GM12878 (cell line): ENCODE measurements at regions not wholly inside any gene's neighbourhood (a gene's known extent, or its start where the extent isn't known, plus 50 kb on each side); places are given as distances from the start of the nearest gene placed in this dataset.

Experiments used
- ATAC-seq: fragments of 200-7000 bp; cut with Tn5 transposase; 3 replicates; pipeline ENCODE4 v1.9.1; 2020; ENCODE audit warnings: mild to moderate bottlenecking, moderate library complexity
- BruUV-seq: library from RNA; stranded (reverse); fragments of 400-500 nt; replicated peaks from 2 replicates; lab custom pipeline; 2021; lab: Mats Ljungman, UMichigan
- CTCF ChIA-PET: fragments of 300-600 bp; sonication (Branson Sonifier 250); formaldehyde crosslinking; extraction: SDS; loops from one replicate; lab custom pipeline; 2021; ENCODE audit warnings: inconsistent platforms; lab: Yijun Ruan, JAX
- POLR2A ChIA-PET: fragments of 350-600 bp; formaldehyde crosslinking; extraction: SDS; loops from one replicate; lab custom pipeline; 2021; ENCODE audit warnings: inconsistent platforms; lab: Charles Lee
- RAD21 ChIA-PET: fragments of 300-600 bp; sonication (Branson Sonifier 250); formaldehyde crosslinking; loops from one replicate; lab custom pipeline; 2023; ENCODE audit warnings: antibody characterized with exemption; ENCODE audit not compliant: unreplicated experiment; lab: Charles Lee
- SMC1A ChIA-PET: fragments of 300-600 bp; sonication (Branson Sonifier 250); formaldehyde crosslinking; loops from one replicate; lab custom pipeline; 2023; ENCODE audit not compliant: unreplicated experiment, uncharacterized antibody; lab: Charles Lee
- DNase-seq: peaks from one replicate; pipeline ENCODE4 v3.0.0-alpha.2; 2011; ENCODE audit warnings: low read depth, low spot score
- FAIRE-seq: peaks from 3 replicates; lab custom pipeline; 2011; peaks lifted over from hg19 to GRCh38; lab: Jason Lieb, UNC
- H2AFZ ChIP-seq: 2 replicates; pipeline ENCODE4 v1.6.0; 2011; ENCODE audit warnings: low read depth, low read length, control low read depth; ENCODE audit not compliant: control insufficient read depth
- H3K27ac ChIP-seq: 2 replicates; pipeline ENCODE4 v1.5.1; 2011; ENCODE audit warnings: control low read depth; ENCODE audit not compliant: control insufficient read depth, insufficient read depth
- H3K27me3 ChIP-seq, 2 experiments: replicated peaks in 1 of 2; 2 replicates each; pipeline versions ENCODE4 v1.6.0 to v1.6.1; 2011; ENCODE audit warnings: low read length in 1 of 2; ENCODE audit not compliant: control insufficient read depth in 2 of 2, insufficient read depth in 2 of 2
- H3K36me3 ChIP-seq, 2 experiments: 2 replicates each; pipeline ENCODE4 v1.5.1; 2011; ENCODE audit warnings: low read length in 1 of 2; ENCODE audit not compliant: control insufficient read depth in 2 of 2, insufficient read depth in 2 of 2
- H3K4me1 ChIP-seq: 2 replicates; pipeline ENCODE4 v1.6.1; 2011; ENCODE audit warnings: mild to moderate bottlenecking, low read length, moderate library complexity, mixed read lengths; ENCODE audit not compliant: control insufficient read depth, insufficient read depth
- H3K4me2 ChIP-seq: 2 replicates; pipeline ENCODE4 v1.6.0; 2011; ENCODE audit warnings: control low read depth; ENCODE audit not compliant: control insufficient read depth, insufficient read depth
- H3K4me3 ChIP-seq: fragments of 200-600 bp; sonication (generic); 2 replicates; pipeline ENCODE4 v1.5.1; 2016
- H3K79me2 ChIP-seq: 2 replicates; pipeline ENCODE4 v1.6.0; 2011; ENCODE audit warnings: low read length; ENCODE audit not compliant: control insufficient read depth, insufficient read depth
- H3K9ac ChIP-seq: 2 replicates; pipeline ENCODE4 v1.8.0; 2011; ENCODE audit warnings: low read length, control low read depth, mixed read lengths; ENCODE audit not compliant: control insufficient read depth, insufficient read depth
- H3K9me3 ChIP-seq: replicated peaks from 3 replicates; pipeline ENCODE4 v1.5.1; 2011; ENCODE audit warnings: mild to moderate bottlenecking, low read length; ENCODE audit not compliant: control insufficient read depth, insufficient read depth
- H4K20me1 ChIP-seq: 2 replicates; pipeline ENCODE4 v1.6.0; 2011; ENCODE audit not compliant: control insufficient read depth, insufficient read depth
- ATF7 ChIP-seq: fragments of 450-650 bp; IDR thresholded peaks from 2 replicates; pipeline ENCODE4 v1.6.1; 2016; ENCODE audit warnings: low read depth, mild to moderate bottlenecking
- BHLHE40 ChIP-seq, 2 experiments: fragments of 450-650 bp in 1 of 2; IDR thresholded peaks; 2 replicates each; pipeline ENCODE4 v1.6.1; 2011 to 2017; ENCODE audit warnings: low read depth in 2 of 2, borderline replicate concordance in 1 of 2, improper control_type of control experiment in 1 of 2, low read length in 1 of 2, mild to moderate bottlenecking in 1 of 2
- DPF2 ChIP-seq: fragments of 450-650 bp; IDR thresholded peaks from 2 replicates; pipeline ENCODE4 v1.6.1; 2017; ENCODE audit warnings: mild to moderate bottlenecking
- ESRRA ChIP-seq: IDR thresholded peaks from 2 replicates; pipeline ENCODE4 v1.6.1; 2012; ENCODE audit warnings: mild to moderate bottlenecking, low read length, improper control_type of control experiment
- ETV6 ChIP-seq, 2 experiments: fragments of 450-650 bp in 1 of 2; IDR thresholded peaks in 1 of 2; conservative IDR thresholded peaks in 1 of 2; 2 replicates each; pipeline ENCODE4 v1.6.1; 2014; ENCODE audit warnings: antibody characterized with exemption in 1 of 2, borderline replicate concordance in 1 of 2, low read depth in 1 of 2, mild to moderate bottlenecking in 1 of 2, moderate library complexity in 1 of 2
- HDAC2 ChIP-seq: fragments of 200-600 bp; sonication (generic); IDR thresholded peaks from 2 replicates; pipeline ENCODE4 v1.6.1; 2017
- MEF2A ChIP-seq: IDR thresholded peaks from 2 replicates; pipeline ENCODE4 v1.6.1; 2011; ENCODE audit warnings: low read depth, mild to moderate bottlenecking, low read length, moderate library complexity; ENCODE audit not compliant: insufficient read depth
- MTA2 ChIP-seq: fragments of 450-650 bp; IDR thresholded peaks from 2 replicates; pipeline ENCODE4 v1.6.1; 2016; ENCODE audit warnings: low read depth, mild to moderate bottlenecking, moderate library complexity
- NBN ChIP-seq: fragments of 450-650 bp; IDR thresholded peaks from 2 replicates; pipeline ENCODE4 v1.6.1; 2016
- NR2F1 ChIP-seq: fragments of 450-650 bp; conservative IDR thresholded peaks from 2 replicates; pipeline ENCODE4 v1.6.1; 2017; ENCODE audit warnings: mild to moderate bottlenecking
- PAX5 ChIP-seq: IDR thresholded peaks from 2 replicates; pipeline ENCODE4 v1.6.1; 2011; ENCODE audit warnings: low read depth, low read length, borderline replicate concordance
- POU2F2 ChIP-seq: IDR thresholded peaks from 3 replicates; pipeline ENCODE4 v1.6.1; 2011; ENCODE audit warnings: low read depth, mild to moderate bottlenecking, low read length, borderline replicate concordance
- RCOR1 ChIP-seq: conservative IDR thresholded peaks from 2 replicates; pipeline ENCODE4 v1.6.1; 2012; ENCODE audit warnings: low read depth, low read length, improper control_type of control experiment
- SUZ12 ChIP-seq: fragments of 200-600 bp; sonication (generic); IDR thresholded peaks from one replicate; pipeline ENCODE4 v1.6.1; 2018; ENCODE audit warnings: antibody characterized with exemption, mild to moderate bottlenecking; ENCODE audit not compliant: unreplicated experiment
- ZBTB11 ChIP-seq: fragments of 450-650 bp; formaldehyde crosslinking; IDR thresholded peaks from 2 replicates; pipeline ENCODE4 v1.5.0; 2022; ENCODE audit warnings: mild to moderate bottlenecking, missing genetic modification characterization
- ZNF217 ChIP-seq: fragments of 450-650 bp; IDR thresholded peaks from 2 replicates; pipeline ENCODE4 v1.6.1; 2017; ENCODE audit warnings: antibody characterized with exemption, mild to moderate bottlenecking
- ZNF274 ChIP-seq: IDR thresholded peaks from one replicate; pipeline ENCODE4 v1.8.0; 2011; ENCODE audit not compliant: insufficient read length, insufficient read depth
- WGBS: methylation state at CpG from one replicate; pipeline ENCODE4 v1.1.6; 2016; ENCODE audit warnings: low lambda C conversion rate; ENCODE audit not compliant: insufficient replicate concordance, insufficient coverage; ENCODE audit errors: missing lambda C conversion rate; 5-methylcytosine and 5-hydroxymethylcytosine counted together
- in situ Hi-C: fragments of 300-500 bp; cut with MboI; formaldehyde crosslinking; loops from 9 replicates; pipeline ENCODE4 v1.14.3; 2018; ENCODE audit warnings: mixed read lengths
- intact Hi-C: fragments of 100-400 bp; cut with micrococcal nuclease; formaldehyde crosslinking; loops from one replicate; pipeline ENCODE4 v1.14.2; 2022; ENCODE audit not compliant: unreplicated experiment
- TF ChIP-seq, protein P1 (sequence below): fragments of 450-650 bp; IDR thresholded peaks from 2 replicates; pipeline ENCODE4 v1.6.1; 2017; ENCODE audit warnings: mild to moderate bottlenecking
- TF ChIP-seq, protein P2 (sequence below): IDR thresholded peaks from 2 replicates; pipeline ENCODE4 v1.6.1; 2012; ENCODE audit warnings: low read length, inconsistent platforms

DNA sequence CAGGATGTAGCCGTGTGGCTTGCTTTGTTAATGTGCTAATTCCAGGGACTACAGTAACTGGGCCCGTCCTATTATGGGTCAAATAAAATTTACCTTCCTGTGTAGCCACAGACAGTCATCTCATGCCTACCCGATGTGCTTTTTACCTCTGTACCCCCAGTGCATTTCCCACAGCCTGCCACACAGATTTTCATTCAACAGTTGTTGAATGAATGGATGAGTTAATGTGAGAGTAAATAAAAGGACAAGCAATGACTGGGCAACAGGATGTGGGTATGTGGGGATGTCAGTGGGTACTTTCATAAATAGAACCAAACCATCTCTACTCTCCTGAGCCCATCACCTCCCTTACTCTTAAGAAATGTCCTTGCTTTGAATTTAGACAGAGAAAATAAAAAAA lies 441.2 kb upstream of the ZNF462 start:
- no peaks in the 10 kb centered on the region for H3K36me3 ChIP-seq
- H2AFZ ChIP-seq = no peak overlapping the region
- FAIRE-seq (no peak), ATAC-seq (peak; percentile 75), DNase-seq (peak; percentile 81)
- H3K27ac ChIP-seq = no peak overlapping the region
- no peaks in the 10 kb centered on the region for H3K79me2 ChIP-seq
- no peaks in the 10 kb centered on the region for H4K20me1 ChIP-seq
- WGBS = 0% methylated on average over 3 of the region's 3 CpGs
- H3K9me3 ChIP-seq = no peaks in the 10 kb centered on the region
- no peak overlapping the region; the same call in none of the 2 replicates for H3K4me2 ChIP-seq
- no peak overlapping the region for H3K4me3 ChIP-seq
- RAD21 ChIA-PET = interaction anchor here (2.3 kb wide), 1 partner anchor 82 kb away, joined by 9 read pairs; no protein-coding TSS in a partner anchor
- H3K27me3 ChIP-seq = no peaks in the 10 kb centered on the region
- POLR2A ChIA-PET = no interaction called here
- no peak overlapping the region for H3K9ac ChIP-seq
- SMC1A ChIA-PET = interaction anchor here (0.6 to 2.6 kb wide), 7 partner anchors 10 to 560 kb away, joined by 3 to 9 read pairs (median 3); no protein-coding TSS in a partner anchor
- intact Hi-C loops (loop anchor here (1.0 to 5.0 kb wide), 5 partner anchors 47 to 561 kb away; partner anchors contain the start of gene ZNF462), in situ Hi-C loops (no loop called here)
- peaks cover 17% of the 10 kb centered on the region for H3K4me1 ChIP-seq
- CTCF ChIA-PET = interaction anchor here (4.0 kb wide), 1 partner anchor 137 kb away, joined by 14 read pairs; no protein-coding TSS in a partner anchor
- no TSS peak for BruUV-seq
- TF ChIP-seq RCOR1 (no peak), ESRRA (no peak), POU2F2 (peak; percentile 38; the same call in 1 of the 3 replicates), SUZ12 (no peak), MEF2A (no peak), NR2F1 (peak; percentile 25; the same call in 1 of the 2 replicates), PAX5 (peak; percentile 50; the same call in 1 of the 2 replicates), NBN (no peak), HDAC2 (no peak), BHLHE40 (IDR thresholded peaks at IDR 0.05; ENCODE audit: borderline replicate concordance in 1 of 2, low read depth in 2 of 2, low read length in 1 of 2) (peak; percentile 15 to 51; a peak in 2 of 4 replicates), DPF2 (peak; percentile 79), MTA2 (peak; percentile 75), ZBTB11 (no peak), ATF7 (0 out of 2 replicates have a peak, but pooled peaks have one; percentile 25), ZNF274 (no peak), ETV6 (conservative IDR thresholded peaks at IDR 0.05 in 1 of 2, IDR thresholded peaks at IDR 0.05 in 1 of 2; ENCODE audit: borderline replicate concordance in 1 of 2, low read depth in 1 of 2) (peak in 1 of 2 experiments; percentile 61; a peak in 1 of 4 replicates), ZNF217 (0 out of 2 replicates have a peak, but pooled peaks have one; percentile 31)
- TF ChIP-seq, protein P1, sequence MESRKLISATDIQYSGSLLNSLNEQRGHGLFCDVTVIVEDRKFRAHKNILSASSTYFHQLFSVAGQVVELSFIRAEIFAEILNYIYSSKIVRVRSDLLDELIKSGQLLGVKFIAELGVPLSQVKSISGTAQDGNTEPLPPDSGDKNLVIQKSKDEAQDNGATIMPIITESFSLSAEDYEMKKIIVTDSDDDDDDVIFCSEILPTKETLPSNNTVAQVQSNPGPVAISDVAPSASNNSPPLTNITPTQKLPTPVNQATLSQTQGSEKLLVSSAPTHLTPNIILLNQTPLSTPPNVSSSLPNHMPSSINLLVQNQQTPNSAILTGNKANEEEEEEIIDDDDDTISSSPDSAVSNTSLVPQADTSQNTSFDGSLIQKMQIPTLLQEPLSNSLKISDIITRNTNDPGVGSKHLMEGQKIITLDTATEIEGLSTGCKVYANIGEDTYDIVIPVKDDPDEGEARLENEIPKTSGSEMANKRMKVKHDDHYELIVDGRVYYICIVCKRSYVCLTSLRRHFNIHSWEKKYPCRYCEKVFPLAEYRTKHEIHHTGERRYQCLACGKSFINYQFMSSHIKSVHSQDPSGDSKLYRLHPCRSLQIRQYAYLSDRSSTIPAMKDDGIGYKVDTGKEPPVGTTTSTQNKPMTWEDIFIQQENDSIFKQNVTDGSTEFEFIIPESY = no peak
- TF ChIP-seq, protein P2, sequence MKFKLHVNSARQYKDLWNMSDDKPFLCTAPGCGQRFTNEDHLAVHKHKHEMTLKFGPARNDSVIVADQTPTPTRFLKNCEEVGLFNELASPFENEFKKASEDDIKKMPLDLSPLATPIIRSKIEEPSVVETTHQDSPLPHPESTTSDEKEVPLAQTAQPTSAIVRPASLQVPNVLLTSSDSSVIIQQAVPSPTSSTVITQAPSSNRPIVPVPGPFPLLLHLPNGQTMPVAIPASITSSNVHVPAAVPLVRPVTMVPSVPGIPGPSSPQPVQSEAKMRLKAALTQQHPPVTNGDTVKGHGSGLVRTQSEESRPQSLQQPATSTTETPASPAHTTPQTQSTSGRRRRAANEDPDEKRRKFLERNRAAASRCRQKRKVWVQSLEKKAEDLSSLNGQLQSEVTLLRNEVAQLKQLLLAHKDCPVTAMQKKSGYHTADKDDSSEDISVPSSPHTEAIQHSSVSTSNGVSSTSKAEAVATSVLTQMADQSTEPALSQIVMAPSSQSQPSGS = peak; percentile 57; the same call in 1 of the 2 replicates
